ENCODE measurements at regions not wholly inside any gene's neighbourhood (a gene's known extent, or its start where the extent isn't known, plus 50 kb on each side); places are given as distances from the start of the nearest gene placed in this dataset.

GRCh38 chr5:15124871-15125568 is 253.4 kb upstream of the ANKH start:
- TF ChIP-seq CTCF (IDR thresholded peaks at IDR 0.05; ENCODE audit: low read depth, low read length), result no peak
- no peak for TF ChIP-seq EZH2phosphoT487 (IDR thresholded peaks at IDR 0.05; ENCODE audit: low read depth)

Data from OCI-LY3 (cell line).